ENCODE measurements at regions not wholly inside any gene's neighbourhood (a gene's known extent, or its start where the extent isn't known, plus 50 kb on each side); places are given as distances from the start of the nearest gene placed in this dataset.

- no peaks in the 10 kb centered on the region for H3K9me3 ChIP-seq (ENCODE audit: insufficient read depth, low read length)
- H3K27me3 ChIP-seq (ENCODE audit: low read length), result no peaks in the 10 kb centered on the region
- no peak overlapping the region for H3K27ac ChIP-seq (ENCODE audit: low read depth, low read length)
- no peak overlapping the region for H3K4me3 ChIP-seq (ENCODE audit: insufficient read depth, low read length, poor library complexity, severe bottlenecking)
- TF ChIP-seq, protein P1, sequence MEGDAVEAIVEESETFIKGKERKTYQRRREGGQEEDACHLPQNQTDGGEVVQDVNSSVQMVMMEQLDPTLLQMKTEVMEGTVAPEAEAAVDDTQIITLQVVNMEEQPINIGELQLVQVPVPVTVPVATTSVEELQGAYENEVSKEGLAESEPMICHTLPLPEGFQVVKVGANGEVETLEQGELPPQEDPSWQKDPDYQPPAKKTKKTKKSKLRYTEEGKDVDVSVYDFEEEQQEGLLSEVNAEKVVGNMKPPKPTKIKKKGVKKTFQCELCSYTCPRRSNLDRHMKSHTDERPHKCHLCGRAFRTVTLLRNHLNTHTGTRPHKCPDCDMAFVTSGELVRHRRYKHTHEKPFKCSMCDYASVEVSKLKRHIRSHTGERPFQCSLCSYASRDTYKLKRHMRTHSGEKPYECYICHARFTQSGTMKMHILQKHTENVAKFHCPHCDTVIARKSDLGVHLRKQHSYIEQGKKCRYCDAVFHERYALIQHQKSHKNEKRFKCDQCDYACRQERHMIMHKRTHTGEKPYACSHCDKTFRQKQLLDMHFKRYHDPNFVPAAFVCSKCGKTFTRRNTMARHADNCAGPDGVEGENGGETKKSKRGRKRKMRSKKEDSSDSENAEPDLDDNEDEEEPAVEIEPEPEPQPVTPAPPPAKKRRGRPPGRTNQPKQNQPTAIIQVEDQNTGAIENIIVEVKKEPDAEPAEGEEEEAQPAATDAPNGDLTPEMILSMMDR (IDR thresholded peaks at IDR 0.05; ENCODE audit: insufficient read depth, low read length, poor library complexity, severe bottlenecking), result no peak
- no peak for TF ChIP-seq EZH2phosphoT487 (conservative IDR thresholded peaks at IDR 0.05; ENCODE audit: low read length)
- H3K36me3 ChIP-seq (ENCODE audit: low read length), result no peaks in the 10 kb centered on the region
- H2AFZ ChIP-seq (ENCODE audit: low read depth, low read length, severe bottlenecking), result no peak overlapping the region
- H3F3A ChIP-seq (ENCODE audit: insufficient read depth), result no peaks in the 10 kb centered on the region
- H4K20me1 ChIP-seq (ENCODE audit: low read depth, low read length), result no peaks in the 10 kb centered on the region
- H3K9ac ChIP-seq (ENCODE audit: low read length), result no peak overlapping the region
- no peaks in the 10 kb centered on the region for H3K9me2 ChIP-seq (replicated peaks; ENCODE audit: insufficient read depth, low read length)
- no peaks in the 10 kb centered on the region for H3K79me2 ChIP-seq (ENCODE audit: insufficient read depth, low read length)
- no peak overlapping the region for H3K4me2 ChIP-seq (ENCODE audit: low read depth, low read length, poor library complexity, severe bottlenecking)
Measured at GRCh38 chr4:19074036-19074435, 1052.5 kb upstream of the LCORL start.

GRCh38 chr4:19063662-19064061, 1042.1 kb upstream of the LCORL start:
- H3K36me3 ChIP-seq (ENCODE audit: low read length), result no peaks in the 10 kb centered on the region
- no peaks in the 10 kb centered on the region for H3K9me2 ChIP-seq (replicated peaks; ENCODE audit: insufficient read depth, low read length)
- no peaks in the 10 kb centered on the region for H4K20me1 ChIP-seq (ENCODE audit: low read depth, low read length)
- H3K4me3 ChIP-seq (ENCODE audit: insufficient read depth, low read length, poor library complexity, severe bottlenecking), result no peak overlapping the region
- no peak overlapping the region for H3K4me2 ChIP-seq (ENCODE audit: low read depth, low read length, poor library complexity, severe bottlenecking)
- H2AFZ ChIP-seq (ENCODE audit: low read depth, low read length, severe bottlenecking), result no peak overlapping the region
- H3K27me3 ChIP-seq (ENCODE audit: low read length), result no peaks in the 10 kb centered on the region
- H3K9ac ChIP-seq (ENCODE audit: low read length), result no peak overlapping the region
- TF ChIP-seq, protein P1 (IDR thresholded peaks at IDR 0.05; ENCODE audit: insufficient read depth, low read length, poor library complexity, severe bottlenecking), result no peak
- no peak for TF ChIP-seq EZH2phosphoT487 (conservative IDR thresholded peaks at IDR 0.05; ENCODE audit: low read length)
- no peaks in the 10 kb centered on the region for H3K79me2 ChIP-seq (ENCODE audit: insufficient read depth, low read length)
- H3F3A ChIP-seq (ENCODE audit: insufficient read depth), result no peaks in the 10 kb centered on the region
- H3K27ac ChIP-seq (ENCODE audit: low read depth, low read length), result no peak overlapping the region
- no peaks in the 10 kb centered on the region for H3K9me3 ChIP-seq (ENCODE audit: insufficient read depth, low read length)

GRCh38 chr4:19054916-19055315, 1033.4 kb upstream of the LCORL start:
- Histone ChIP-seq H3K27me3 (ENCODE audit: low read length) (no peaks in the 10 kb centered on the region), H3K9me3 (ENCODE audit: insufficient read depth, low read length) (no peaks in the 10 kb centered on the region), H3F3A (ENCODE audit: insufficient read depth) (no peaks in the 10 kb centered on the region), H3K36me3 (ENCODE audit: low read length) (no peaks in the 10 kb centered on the region), H3K9ac (ENCODE audit: low read length) (no peak overlapping the region), H2AFZ (ENCODE audit: low read depth, low read length, severe bottlenecking) (no peak overlapping the region), H3K4me2 (ENCODE audit: low read depth, low read length, poor library complexity, severe bottlenecking) (no peak overlapping the region), H3K27ac (ENCODE audit: low read depth, low read length) (no peak overlapping the region), H3K79me2 (ENCODE audit: insufficient read depth, low read length) (no peaks in the 10 kb centered on the region), H3K4me3 (ENCODE audit: insufficient read depth, low read length, poor library complexity, severe bottlenecking) (no peak overlapping the region), H3K9me2 (replicated peaks; ENCODE audit: insufficient read depth, low read length) (no peaks in the 10 kb centered on the region), H4K20me1 (ENCODE audit: low read depth, low read length) (no peaks in the 10 kb centered on the region)
- TF ChIP-seq, protein P1 (IDR thresholded peaks at IDR 0.05; ENCODE audit: insufficient read depth, low read length, poor library complexity, severe bottlenecking), result no peak
- no peak for TF ChIP-seq EZH2phosphoT487 (conservative IDR thresholded peaks at IDR 0.05; ENCODE audit: low read length)

Data from SU-DHL-6 (cell line).